ENCODE measurements at regions not wholly inside any gene's neighbourhood (a gene's known extent, or its start where the extent isn't known, plus 50 kb on each side); places are given as distances from the start of the nearest gene placed in this dataset.
"Not testable (repeated sequence)": the region's sequence is repeated elsewhere in the genome, so short reads cannot be mapped to it uniquely, and the experiment has no call there.

DNA sequence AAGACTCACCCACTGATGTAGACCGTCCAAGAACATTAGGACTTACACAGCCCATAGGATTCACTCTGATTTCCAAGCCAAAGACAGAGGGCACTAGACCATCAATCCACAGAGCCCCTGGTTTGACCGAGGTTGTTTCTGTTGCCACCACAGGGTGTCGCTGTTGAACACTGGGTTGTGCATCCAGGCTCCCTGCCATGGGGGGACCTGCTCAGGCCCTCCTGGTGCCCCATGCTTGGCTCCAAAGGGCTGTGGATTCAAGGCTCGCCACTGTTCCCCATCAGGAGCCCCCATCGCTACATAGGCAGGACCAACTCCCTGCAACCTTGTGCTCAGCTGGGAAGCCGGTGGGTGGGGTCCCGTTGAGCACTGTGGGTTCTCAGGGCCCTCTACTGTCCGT lies 128.0 kb upstream of the ANO1 start:
- no TSS peak for BruUV-seq (replicated peaks)
- peak; percentile 69 for DNase-seq
- Mint-ChIP-seq H3K4me1 (ENCODE audit: low read depth, unreplicated experiment) (peaks cover 22% of the 10 kb centered on the region), H3K27me3 (ENCODE audit: unreplicated experiment) (no peaks in the 10 kb centered on the region), H3K27ac (ENCODE audit: unreplicated experiment) (peak overlapping the region; percentile 98), H3K36me3 (ENCODE audit: insufficient read depth, unreplicated experiment) (peaks cover 18% of the 10 kb centered on the region), H3K9me3 (ENCODE audit: low read depth, unreplicated experiment) (no peaks in the 10 kb centered on the region), H3K4me3 (ENCODE audit: low read depth, unreplicated experiment) (no peak overlapping the region)
- TF ChIP-seq, protein P1, sequence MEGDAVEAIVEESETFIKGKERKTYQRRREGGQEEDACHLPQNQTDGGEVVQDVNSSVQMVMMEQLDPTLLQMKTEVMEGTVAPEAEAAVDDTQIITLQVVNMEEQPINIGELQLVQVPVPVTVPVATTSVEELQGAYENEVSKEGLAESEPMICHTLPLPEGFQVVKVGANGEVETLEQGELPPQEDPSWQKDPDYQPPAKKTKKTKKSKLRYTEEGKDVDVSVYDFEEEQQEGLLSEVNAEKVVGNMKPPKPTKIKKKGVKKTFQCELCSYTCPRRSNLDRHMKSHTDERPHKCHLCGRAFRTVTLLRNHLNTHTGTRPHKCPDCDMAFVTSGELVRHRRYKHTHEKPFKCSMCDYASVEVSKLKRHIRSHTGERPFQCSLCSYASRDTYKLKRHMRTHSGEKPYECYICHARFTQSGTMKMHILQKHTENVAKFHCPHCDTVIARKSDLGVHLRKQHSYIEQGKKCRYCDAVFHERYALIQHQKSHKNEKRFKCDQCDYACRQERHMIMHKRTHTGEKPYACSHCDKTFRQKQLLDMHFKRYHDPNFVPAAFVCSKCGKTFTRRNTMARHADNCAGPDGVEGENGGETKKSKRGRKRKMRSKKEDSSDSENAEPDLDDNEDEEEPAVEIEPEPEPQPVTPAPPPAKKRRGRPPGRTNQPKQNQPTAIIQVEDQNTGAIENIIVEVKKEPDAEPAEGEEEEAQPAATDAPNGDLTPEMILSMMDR (IDR thresholded peaks at IDR 0.05; ENCODE audit: unreplicated experiment) = peak; percentile 67
- intact Hi-C loops (cut with micrococcal nuclease; ENCODE audit: unreplicated experiment) = no loop called here
- CTCF ChIA-PET = interaction anchor here (0.6 to 1.5 kb wide), 6 partner anchors 13 to 132 kb away, joined by 3 to 10 read pairs (median 5); no protein-coding TSS in a partner anchor

DNA sequence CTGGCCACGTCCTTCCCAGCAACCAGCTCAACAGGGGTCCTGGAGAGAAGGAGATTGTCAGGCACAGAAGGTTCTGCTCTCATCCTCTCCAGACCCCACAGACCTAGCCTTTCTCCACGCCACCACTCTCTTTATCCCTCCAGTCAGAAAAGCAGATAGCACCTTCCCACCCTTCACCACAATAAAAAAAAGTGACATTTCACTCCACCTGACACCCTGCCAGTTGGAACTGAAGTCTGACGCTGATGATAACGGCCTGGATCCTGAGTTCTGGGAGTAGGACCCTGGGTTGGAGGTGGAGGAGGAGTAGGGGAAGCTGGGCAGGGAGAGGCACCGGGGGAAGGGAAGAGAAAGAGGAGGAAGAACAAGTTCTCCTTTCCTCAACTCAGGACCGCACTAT lies 127.5 kb upstream of the ANO1 start:
- TF ChIP-seq, protein P1 (IDR thresholded peaks at IDR 0.05; ENCODE audit: unreplicated experiment) = no peak
- no TSS peak for BruUV-seq (replicated peaks)
- Mint-ChIP-seq H3K9me3 (ENCODE audit: low read depth, unreplicated experiment) (no peaks in the 10 kb centered on the region), H3K4me3 (ENCODE audit: low read depth, unreplicated experiment) (no peak overlapping the region), H3K27ac (ENCODE audit: unreplicated experiment) (peak overlapping the region; percentile 54), H3K36me3 (ENCODE audit: insufficient read depth, unreplicated experiment) (peaks cover 18% of the 10 kb centered on the region), H3K27me3 (ENCODE audit: unreplicated experiment) (no peaks in the 10 kb centered on the region), H3K4me1 (ENCODE audit: low read depth, unreplicated experiment) (peaks cover 23% of the 10 kb centered on the region)
- intact Hi-C loops (cut with micrococcal nuclease; ENCODE audit: unreplicated experiment) = no loop called here
- CTCF ChIA-PET = no interaction called here
- DNase-seq = no peak

DNA sequence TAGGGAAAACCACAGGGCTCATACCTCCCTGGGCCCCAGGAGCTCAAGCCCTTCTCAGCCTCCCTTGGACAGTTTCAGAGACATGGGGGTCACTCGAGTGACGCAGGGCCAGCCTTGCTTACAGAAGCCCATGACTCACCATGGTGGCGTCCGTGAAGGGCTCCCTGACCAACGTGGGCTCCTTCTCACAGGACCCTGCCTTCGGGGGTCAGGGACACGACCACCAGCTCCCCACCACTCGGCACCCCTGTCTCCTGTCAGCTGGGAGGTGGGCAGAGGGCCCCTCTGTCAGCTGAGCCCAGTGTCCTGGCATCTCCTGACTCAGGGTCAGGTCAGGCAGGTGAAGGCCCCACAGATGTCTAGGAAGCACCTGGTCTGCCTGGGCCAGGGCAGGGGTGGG lies 126.3 kb upstream of the ANO1 start:
- no peak overlapping the region for H3K27ac Mint-ChIP-seq (ENCODE audit: unreplicated experiment)
- no peaks in the 10 kb centered on the region for H3K27me3 Mint-ChIP-seq (ENCODE audit: unreplicated experiment)
- DNase-seq = no peak
- H3K36me3 Mint-ChIP-seq (ENCODE audit: insufficient read depth, unreplicated experiment) = peaks cover 18% of the 10 kb centered on the region
- intact Hi-C loops (cut with micrococcal nuclease; ENCODE audit: unreplicated experiment) = no loop called here
- CTCF ChIA-PET = no interaction called here
- TF ChIP-seq, protein P1 (IDR thresholded peaks at IDR 0.05; ENCODE audit: unreplicated experiment) = no peak
- H3K4me1 Mint-ChIP-seq (ENCODE audit: low read depth, unreplicated experiment) = peaks cover 29% of the 10 kb centered on the region
- no peak overlapping the region for H3K4me3 Mint-ChIP-seq (ENCODE audit: low read depth, unreplicated experiment)
- no TSS peak for BruUV-seq (replicated peaks)
- H3K9me3 Mint-ChIP-seq (ENCODE audit: low read depth, unreplicated experiment) = no peaks in the 10 kb centered on the region

DNA sequence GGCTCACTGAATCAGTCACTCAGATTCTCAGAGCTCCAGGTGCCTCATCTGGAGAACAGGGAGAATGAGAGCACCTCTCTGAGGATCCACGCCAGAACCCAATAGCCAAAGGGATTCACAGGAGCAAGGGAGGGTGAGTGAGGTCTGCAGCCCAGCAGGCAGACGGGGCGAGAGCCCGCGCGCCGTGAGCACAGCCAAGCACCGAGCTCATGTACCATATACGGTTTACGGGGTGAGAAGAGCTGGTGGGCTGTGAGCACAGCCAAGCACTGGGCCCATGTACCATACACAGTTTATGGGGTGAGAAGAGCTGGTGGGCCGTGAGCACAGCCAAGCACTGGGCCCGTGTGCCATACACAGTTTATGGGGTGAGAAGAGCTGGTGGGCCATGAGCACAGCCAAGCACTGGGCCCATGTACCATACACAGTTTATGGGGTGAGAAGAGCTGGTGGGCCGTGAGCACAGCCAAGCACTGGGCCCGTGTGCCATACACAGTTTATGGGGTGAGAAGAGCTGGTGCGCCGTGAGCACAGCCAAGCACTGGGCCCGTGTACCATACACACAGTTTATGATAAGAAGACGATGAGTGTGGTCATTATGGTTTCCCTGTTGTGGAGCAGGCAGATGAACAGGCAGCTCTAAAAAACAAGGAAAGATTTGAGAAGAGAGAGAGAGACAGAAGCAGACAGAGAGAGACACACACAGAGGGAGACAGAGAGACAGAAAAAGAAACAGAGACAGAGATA lies 125.7 kb upstream of the ANO1 start:
- Mint-ChIP-seq H3K36me3 (ENCODE audit: insufficient read depth, unreplicated experiment) (peaks cover 18% of the 10 kb centered on the region), H3K27ac (ENCODE audit: unreplicated experiment) (peak overlapping the region; percentile 5), H3K4me1 (ENCODE audit: low read depth, unreplicated experiment) (peaks cover 29% of the 10 kb centered on the region)
- BruUV-seq (replicated peaks); intact Hi-C loops (cut with micrococcal nuclease; ENCODE audit: unreplicated experiment); H3K27me3 Mint-ChIP-seq (ENCODE audit: unreplicated experiment); CTCF ChIA-PET; DNase-seq; H3K9me3 Mint-ChIP-seq (ENCODE audit: low read depth, unreplicated experiment); H3K4me3 Mint-ChIP-seq (ENCODE audit: low read depth, unreplicated experiment): not testable (repeated sequence)

DNA sequence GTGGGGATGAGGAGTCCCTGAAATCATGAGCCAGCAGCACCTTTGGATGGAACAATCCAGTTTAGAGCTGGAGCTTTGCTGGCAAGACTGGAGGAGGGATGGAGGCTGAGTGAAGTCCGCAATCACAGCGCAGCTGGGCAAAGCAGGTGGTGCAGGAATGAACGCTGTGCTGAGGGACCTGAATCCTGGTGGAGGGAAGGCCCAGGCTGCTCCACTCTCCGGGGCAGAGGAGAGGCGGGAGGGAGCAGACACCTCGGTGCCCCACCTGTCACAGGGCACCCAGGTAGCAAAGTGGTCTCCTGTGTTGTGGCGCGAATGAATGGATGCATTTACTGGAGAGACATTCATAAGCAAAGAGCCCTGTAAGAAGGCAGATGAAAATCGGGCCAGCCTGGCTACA lies 124.8 kb upstream of the ANO1 start:
- H3K4me1 Mint-ChIP-seq (ENCODE audit: low read depth, unreplicated experiment) = peaks cover 35% of the 10 kb centered on the region
- H3K36me3 Mint-ChIP-seq (ENCODE audit: insufficient read depth, unreplicated experiment) = peaks cover 12% of the 10 kb centered on the region
- CTCF ChIA-PET = interaction anchor here (0.7 kb wide), 1 partner anchor 418 kb away, joined by 3 read pairs; no protein-coding TSS in a partner anchor
- H3K27ac Mint-ChIP-seq (ENCODE audit: unreplicated experiment) = no peak overlapping the region
- intact Hi-C loops (cut with micrococcal nuclease; ENCODE audit: unreplicated experiment) = no loop called here
- no peak overlapping the region for H3K4me3 Mint-ChIP-seq (ENCODE audit: low read depth, unreplicated experiment)
- TF ChIP-seq, protein P1 (IDR thresholded peaks at IDR 0.05; ENCODE audit: unreplicated experiment) = no peak
- DNase-seq = no peak
- BruUV-seq (replicated peaks) = no TSS peak
- no peaks in the 10 kb centered on the region for H3K27me3 Mint-ChIP-seq (ENCODE audit: unreplicated experiment)
- H3K9me3 Mint-ChIP-seq (ENCODE audit: low read depth, unreplicated experiment) = no peaks in the 10 kb centered on the region
